Upper lobe of right lung (tissue), 1 donor: ENCODE measurements at regions not wholly inside any gene's neighbourhood (a gene's known extent, or its start where the extent isn't known, plus 50 kb on each side); places are given as distances from the start of the nearest gene placed in this dataset.

Source experiments
- ATAC-seq: fragments of 200-7000 bp; cut with Tn5 transposase; one replicate; pipeline ENCODE4 v1.9.1; 2020; ENCODE audit warnings: mild to moderate bottlenecking, moderate library complexity
- DNase-seq: peaks from one replicate; pipeline ENCODE4 v3.0.0-alpha.2; 2020
- H3K27ac ChIP-seq: fragments of 200-600 bp; one replicate; pipeline ENCODE4 v1.8.0; 2022
- H3K27me3 ChIP-seq: fragments of 200-600 bp; one replicate; pipeline ENCODE4 v1.8.0; 2022; ENCODE audit warnings: mild to moderate bottlenecking
- H3K36me3 ChIP-seq: fragments of 200-600 bp; one replicate; pipeline ENCODE4 v1.8.0; 2022
- H3K4me1 ChIP-seq: fragments of 200-600 bp; one replicate; pipeline ENCODE4 v1.8.0; 2022
- H3K4me3 ChIP-seq: fragments of 200-600 bp; one replicate; pipeline ENCODE4 v1.8.0; 2022; ENCODE audit warnings: mild to moderate bottlenecking
- H3K9me3 ChIP-seq: fragments of 200-600 bp; one replicate; pipeline ENCODE4 v1.8.0; 2022
- CTCF ChIP-seq: fragments of 200-600 bp; IDR thresholded peaks from one replicate; pipeline ENCODE4 v1.8.0; 2022; ENCODE audit warnings: antibody characterized with exemption
- intact Hi-C: fragments of 100-400 bp; cut with DNase I; formaldehyde crosslinking; loops from one replicate; pipeline ENCODE4 v1.11.0; 2022
- donor health status: DM: no; HTN: yes; CAD: no; lungs with severe emphysema.

GRCh38 chr14:99326041-99326710 lies 54.2 kb upstream of the BCL11B start:
- Histone ChIP-seq H3K36me3 (no peaks in the 10 kb centered on the region), H3K4me3 (no peak overlapping the region), H3K27ac (no peak overlapping the region), H3K4me1 (no peaks in the 10 kb centered on the region), H3K27me3 (peaks cover 14% of the 10 kb centered on the region), H3K9me3 (no peaks in the 10 kb centered on the region)
- intact Hi-C loops, result no loop called here
- DNase-seq, result peak; percentile 29
- no peak for TF ChIP-seq CTCF
- ATAC-seq, result no peak

- peak; percentile 56 for DNase-seq
- no peaks in the 10 kb centered on the region for H3K9me3 ChIP-seq
- intact Hi-C loops, result no loop called here
Measured at GRCh38 chr14:99325591-99325990, 53.6 kb upstream of the BCL11B start.

GRCh38 chr14:99325016-99325415 lies 53.0 kb upstream of the BCL11B start:
- no peaks in the 10 kb centered on the region for H3K4me1 ChIP-seq
- DNase-seq (peak; percentile 51), ATAC-seq (no peak)
- TF ChIP-seq CTCF, result no peak
- H3K9me3 ChIP-seq, result no peaks in the 10 kb centered on the region
- peaks cover 14% of the 10 kb centered on the region for H3K27me3 ChIP-seq
- intact Hi-C loops, result no loop called here
- H3K27ac ChIP-seq, result no peak overlapping the region
- no peak overlapping the region for H3K4me3 ChIP-seq
- no peaks in the 10 kb centered on the region for H3K36me3 ChIP-seq

More at GRCh38 chr14:99325591-99325990, 53.6 kb upstream of the BCL11B start:
- Histone ChIP-seq H3K4me3 (no peak overlapping the region), H3K4me1 (no peaks in the 10 kb centered on the region), H3K27me3 (peaks cover 14% of the 10 kb centered on the region), H3K27ac (no peak overlapping the region), H3K36me3 (no peaks in the 10 kb centered on the region)
- ATAC-seq, result no peak
- no peak for TF ChIP-seq CTCF

- intact Hi-C loops, result no loop called here
- Histone ChIP-seq H3K4me3 (no peak overlapping the region), H3K36me3 (no peaks in the 10 kb centered on the region), H3K4me1 (no peaks in the 10 kb centered on the region), H3K9me3 (no peaks in the 10 kb centered on the region), H3K27ac (no peak overlapping the region), H3K27me3 (peaks cover 14% of the 10 kb centered on the region)
- DNase-seq, result peak; percentile 39
- no peak for ATAC-seq
- TF ChIP-seq CTCF, result no peak
Measured at GRCh38 chr14:99324291-99324690, 52.3 kb upstream of the BCL11B start.

- no peaks in the 10 kb centered on the region for H3K9me3 ChIP-seq
- DNase-seq (peak; percentile 48), ATAC-seq (no peak)
- no peak overlapping the region for H3K4me3 ChIP-seq
- no peak overlapping the region for H3K27ac ChIP-seq
- TF ChIP-seq CTCF, result no peak
- no peaks in the 10 kb centered on the region for H3K36me3 ChIP-seq
- peaks cover 14% of the 10 kb centered on the region for H3K27me3 ChIP-seq
- intact Hi-C loops, result no loop called here
- H3K4me1 ChIP-seq, result no peaks in the 10 kb centered on the region
Measured at GRCh38 chr14:99323603-99324185, 51.7 kb upstream of the BCL11B start.
